Activated CD8-positive, alpha-beta memory T cell treated with anti-CD3 and anti-CD28 coated beads, Interleukin-2, amount 50 U/mL, for 48 hours (primary cell): ENCODE measurements at regions not wholly inside any gene's neighbourhood (a gene's known extent, or its start where the extent isn't known, plus 50 kb on each side); places are given as distances from the start of the nearest gene placed in this dataset.

Source experiments
- DNase-seq: peaks from one replicate; pipeline ENCODE4 v3.0.0-alpha.2; 2020

DNA sequence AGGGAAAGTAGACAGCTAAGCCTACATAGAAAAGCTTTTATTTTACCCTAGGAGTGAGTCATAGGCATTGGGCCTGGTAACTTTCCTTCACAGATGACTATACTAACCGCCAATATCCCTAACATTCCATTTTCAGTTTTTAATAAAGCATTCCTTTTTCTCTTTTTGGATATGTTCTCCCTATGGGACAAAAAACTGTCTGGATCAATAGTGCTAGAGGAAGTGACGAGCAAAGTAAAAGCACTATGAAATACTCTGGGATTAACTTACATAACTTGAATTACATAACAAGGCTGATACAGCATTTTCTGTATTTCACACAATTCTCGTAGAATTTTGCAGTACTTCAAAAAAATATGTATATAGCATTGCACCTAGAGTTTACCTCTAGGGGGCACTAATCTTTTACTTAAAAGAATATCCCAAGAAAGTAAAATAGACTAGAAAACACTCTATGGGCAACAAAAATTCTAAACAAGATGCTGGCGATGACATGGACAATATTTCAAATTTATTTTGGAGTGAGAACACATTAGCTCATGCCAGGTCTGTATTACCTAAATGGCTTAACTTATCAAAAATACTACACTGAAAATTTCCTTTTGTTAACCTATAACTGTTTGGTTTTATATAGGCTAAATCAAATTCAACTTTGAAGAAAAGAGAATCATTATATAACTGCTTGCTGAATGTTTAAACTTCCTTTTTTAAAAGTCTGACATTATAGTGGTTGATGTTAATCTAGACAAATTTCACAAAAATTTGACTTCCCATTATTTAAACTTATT, 66.3 kb upstream of the DST start:
- no peak for DNase-seq

DNA sequence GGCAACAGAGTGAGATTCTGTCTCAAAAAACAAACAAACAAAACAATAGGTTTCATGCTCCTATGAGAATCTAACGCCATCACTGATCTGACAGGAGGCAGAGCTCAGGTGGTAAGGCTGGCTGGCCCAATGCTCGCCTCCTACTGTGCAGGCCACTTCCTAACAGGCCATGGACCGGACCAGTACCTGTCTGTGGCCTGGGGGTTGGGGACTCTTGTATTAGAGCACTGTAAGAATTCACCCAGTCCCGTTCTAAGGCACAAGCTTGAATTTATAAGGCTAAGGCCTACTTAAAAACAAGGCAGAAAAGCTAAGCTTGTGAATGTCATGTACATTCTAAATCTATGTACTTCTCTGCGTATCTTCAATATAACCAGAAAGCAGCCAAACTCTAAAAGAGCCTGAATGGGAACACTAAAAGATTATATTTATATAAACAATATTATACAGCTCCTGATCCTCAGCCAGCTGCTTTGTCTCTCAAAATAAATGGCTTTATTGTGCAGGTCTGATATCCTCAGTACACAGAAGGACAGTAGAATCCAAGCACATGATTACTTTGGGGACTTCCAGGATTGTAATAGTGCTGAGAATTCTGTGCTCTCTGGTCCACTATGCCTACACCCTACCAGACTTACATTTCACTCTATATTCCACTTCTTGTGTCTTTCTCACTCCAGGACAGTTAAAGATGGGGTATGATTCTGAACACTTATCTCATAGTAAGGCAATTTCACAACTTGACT, 64.5 kb upstream of the DST start:
- DNase-seq: no peak

DNA sequence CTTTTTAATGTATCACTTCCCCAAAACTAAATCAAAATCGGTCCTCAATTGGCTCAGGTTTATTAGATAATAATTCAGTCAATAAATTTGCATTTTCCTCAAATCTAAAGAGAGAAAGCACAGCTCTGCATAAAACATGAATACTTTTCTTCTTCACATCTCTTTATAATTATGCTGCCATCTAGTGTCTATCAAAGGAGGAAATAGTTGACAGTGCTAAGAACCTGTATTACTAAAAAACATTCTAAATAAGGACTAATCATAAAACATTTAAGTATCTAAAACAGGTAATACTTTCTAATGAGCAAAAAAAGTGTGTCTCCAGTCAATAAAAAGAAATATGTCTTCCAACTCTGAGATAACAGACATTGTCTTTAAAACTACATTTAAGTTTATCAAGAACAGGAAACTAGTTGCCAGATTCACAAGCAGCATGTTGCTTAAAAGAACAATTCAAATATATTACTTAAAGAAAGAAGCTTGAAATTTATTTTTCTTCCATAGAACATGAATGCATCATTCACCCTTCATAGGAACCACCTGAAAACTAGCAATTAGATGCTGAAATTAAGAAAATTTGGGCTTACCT, 56.5 kb upstream of the DST start:
- no peak for DNase-seq

DNA sequence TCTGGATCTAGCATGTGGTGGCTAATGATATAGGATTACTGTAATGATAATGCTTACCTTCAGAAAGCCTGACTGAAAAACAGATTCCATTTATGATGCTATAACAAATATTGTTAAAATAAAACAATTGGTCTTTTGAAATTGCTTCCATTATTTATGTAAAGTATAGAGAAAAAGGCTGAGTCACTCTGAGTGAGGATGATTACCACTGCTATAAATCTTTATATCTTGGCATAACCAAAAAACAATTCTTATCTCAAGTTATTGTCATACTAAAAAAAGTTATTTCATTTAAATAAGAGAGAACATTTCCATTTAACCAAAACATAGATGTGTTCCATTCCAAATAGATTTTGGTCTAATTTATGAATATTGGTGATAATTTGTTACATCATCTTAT, 53.0 kb upstream of the DST start:
- DNase-seq: no peak

DNA sequence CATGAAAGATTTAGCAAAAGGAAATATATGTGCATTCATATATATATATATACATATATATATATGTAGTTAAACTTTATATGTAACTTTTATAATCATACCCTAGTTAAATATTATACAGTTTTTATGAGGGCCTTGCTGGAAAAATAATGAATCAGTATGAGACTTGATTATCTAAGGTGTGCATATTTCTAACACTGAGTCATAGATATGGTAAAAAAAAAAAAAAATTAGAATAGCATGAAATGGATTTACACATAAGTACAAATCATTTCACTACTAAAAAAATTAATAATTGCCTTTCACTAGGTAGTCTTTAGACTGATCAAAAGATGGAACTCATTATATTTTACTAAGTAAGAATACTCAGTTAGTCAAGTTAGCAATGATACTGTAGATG, 51.3 kb upstream of the DST start:
- DNase-seq: no peak

DNA sequence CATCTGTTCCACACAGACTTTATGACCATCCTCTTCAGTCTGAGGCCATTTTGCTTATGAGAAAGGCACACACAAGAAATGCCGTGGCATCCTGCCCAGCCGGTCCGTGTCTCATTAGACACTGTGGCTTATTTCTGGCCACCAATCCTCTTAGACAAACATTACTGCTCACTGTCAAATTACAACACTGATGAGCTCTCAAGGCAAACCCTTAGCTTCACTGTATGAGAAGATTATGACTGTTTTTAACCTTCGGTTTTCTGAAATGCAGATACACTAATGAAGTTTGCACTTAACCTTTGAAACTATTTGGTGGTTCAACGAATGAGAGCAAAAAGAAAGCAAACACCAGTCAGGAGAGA, 50.5 kb upstream of the DST start:
- no peak for DNase-seq

DNA sequence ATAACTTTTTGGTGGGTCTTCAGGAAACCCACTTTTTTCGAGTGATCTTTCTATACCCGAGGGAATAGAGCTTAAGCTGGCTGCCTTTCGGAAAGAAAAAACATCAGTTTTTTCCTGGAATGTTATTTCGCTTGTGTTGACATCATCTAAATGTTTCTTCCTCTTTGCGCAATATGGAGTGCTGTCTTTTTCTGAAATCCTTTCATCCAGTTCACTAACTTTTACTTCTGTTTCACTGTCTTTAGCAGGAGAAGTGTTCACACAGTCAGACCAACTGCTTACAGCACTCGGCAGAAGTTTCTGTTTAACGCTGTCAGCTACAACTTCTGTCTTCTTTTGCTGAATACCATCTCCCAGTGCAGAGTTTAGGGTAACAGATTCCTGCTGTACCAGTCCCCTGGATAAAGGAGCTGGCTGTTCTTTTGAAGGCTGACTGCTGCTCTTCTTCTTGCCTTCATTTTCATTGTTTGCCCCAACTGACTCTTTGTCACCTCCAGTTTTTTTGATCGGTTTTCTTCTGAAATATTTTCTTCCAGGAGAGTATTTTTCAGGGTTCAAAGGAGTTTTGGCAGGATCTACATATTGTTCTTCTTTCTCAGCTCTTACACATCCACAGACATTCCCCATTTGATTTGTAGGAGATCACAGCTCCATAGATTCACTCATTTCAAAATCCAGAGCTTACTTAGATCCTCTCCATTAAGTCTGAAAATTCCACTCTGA, 50.0 kb upstream of the DST start:
- DNase-seq: no peak
